GM20000 (cell line): ENCODE measurements at regions not wholly inside any gene's neighbourhood (a gene's known extent, or its start where the extent isn't known, plus 50 kb on each side); places are given as distances from the start of the nearest gene placed in this dataset.

Experiments used
- DNase-seq: peaks from one replicate; pipeline ENCODE4 v3.0.0; 2012; ENCODE audit warnings: low spot score
- TF ChIP-seq, protein P1 (sequence below): IDR thresholded peaks from 2 replicates; pipeline ENCODE4 v1.5.1; 2012; ENCODE audit warnings: mild to moderate bottlenecking, control low read depth; ENCODE audit errors: extremely low read depth, missing control alignments

DNA sequence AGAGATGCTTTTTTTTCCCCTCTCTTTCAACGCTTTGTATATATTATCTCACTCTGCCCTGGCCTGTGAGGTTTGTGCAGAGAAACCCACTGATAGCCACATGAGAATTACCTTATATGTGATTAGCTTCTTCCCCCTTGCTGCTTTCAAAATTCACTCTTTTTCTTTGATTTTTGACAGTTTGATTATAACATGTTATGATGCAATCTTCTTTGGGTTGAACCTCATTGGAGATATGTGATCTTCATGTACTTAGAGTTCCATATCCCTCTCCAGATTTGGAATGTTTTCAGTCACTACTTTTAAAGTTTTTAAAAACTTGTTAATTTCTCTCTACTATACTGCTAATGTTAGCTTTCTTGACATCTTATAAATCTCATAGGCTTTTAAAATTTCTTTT, 479.5 kb upstream of the AGA start:
- DNase-seq = no peak
- TF ChIP-seq, protein P1, sequence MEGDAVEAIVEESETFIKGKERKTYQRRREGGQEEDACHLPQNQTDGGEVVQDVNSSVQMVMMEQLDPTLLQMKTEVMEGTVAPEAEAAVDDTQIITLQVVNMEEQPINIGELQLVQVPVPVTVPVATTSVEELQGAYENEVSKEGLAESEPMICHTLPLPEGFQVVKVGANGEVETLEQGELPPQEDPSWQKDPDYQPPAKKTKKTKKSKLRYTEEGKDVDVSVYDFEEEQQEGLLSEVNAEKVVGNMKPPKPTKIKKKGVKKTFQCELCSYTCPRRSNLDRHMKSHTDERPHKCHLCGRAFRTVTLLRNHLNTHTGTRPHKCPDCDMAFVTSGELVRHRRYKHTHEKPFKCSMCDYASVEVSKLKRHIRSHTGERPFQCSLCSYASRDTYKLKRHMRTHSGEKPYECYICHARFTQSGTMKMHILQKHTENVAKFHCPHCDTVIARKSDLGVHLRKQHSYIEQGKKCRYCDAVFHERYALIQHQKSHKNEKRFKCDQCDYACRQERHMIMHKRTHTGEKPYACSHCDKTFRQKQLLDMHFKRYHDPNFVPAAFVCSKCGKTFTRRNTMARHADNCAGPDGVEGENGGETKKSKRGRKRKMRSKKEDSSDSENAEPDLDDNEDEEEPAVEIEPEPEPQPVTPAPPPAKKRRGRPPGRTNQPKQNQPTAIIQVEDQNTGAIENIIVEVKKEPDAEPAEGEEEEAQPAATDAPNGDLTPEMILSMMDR = no peak

DNA sequence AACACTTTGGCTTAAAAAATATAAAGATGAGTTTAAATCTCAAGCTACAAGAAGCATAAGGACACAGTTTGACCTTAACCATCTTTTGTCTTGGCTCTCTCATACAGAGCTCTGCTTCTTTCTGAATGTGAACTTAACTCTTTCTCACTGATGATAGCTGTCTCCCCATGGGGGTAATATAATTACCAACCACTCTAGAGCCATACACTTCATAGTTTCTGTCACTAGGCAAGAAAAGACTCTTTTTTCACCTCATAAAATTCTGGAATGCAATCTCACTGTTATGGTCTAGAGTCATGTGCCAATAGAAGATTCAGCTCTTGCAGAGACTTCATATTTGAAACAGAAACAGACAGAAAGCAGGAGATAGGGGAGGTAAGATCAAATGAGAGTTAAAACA, 481.7 kb upstream of the AGA start:
- no peak for DNase-seq
- TF ChIP-seq, protein P1 = no peak

DNA sequence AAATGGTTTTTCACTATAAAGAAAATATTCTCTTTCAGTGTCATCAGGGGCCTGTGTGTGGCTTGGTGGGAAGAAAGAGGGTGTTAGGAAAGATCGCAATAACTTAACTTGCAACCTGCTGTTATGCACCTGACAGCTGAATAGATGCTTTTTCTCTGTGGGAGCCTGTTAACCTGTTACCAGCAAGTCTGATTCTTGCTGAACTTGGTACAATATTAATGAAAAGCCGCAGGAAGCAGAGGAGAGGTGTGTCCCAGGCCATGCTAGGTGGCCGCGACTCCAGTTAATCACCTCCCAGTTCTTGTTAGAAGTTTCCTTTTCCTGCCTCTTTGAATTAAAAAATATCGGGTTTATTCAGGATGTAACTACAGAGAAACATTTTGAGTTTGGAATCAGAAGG, 494.8 kb upstream of the AGA start:
- TF ChIP-seq, protein P1 = no peak
- no peak for DNase-seq

DNA sequence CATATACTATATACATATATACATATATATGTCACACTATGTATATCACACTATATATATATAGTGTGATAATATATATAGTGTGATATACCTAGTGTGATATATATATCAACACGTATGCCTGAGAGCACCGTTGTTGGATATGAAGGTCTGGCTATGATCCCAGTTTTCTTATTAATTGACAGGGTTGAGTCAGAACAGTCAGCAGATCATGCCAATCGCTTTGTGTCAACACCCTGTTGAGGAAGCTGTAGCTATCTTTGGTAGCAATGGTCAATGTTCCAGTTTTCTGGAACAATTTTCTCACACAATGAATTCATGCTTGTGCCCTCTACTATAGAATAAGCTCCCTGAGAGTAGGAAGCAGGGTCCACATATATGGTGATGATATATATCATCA, 496.0 kb upstream of the AGA start:
- DNase-seq = no peak
- TF ChIP-seq, protein P1 = no peak

DNA sequence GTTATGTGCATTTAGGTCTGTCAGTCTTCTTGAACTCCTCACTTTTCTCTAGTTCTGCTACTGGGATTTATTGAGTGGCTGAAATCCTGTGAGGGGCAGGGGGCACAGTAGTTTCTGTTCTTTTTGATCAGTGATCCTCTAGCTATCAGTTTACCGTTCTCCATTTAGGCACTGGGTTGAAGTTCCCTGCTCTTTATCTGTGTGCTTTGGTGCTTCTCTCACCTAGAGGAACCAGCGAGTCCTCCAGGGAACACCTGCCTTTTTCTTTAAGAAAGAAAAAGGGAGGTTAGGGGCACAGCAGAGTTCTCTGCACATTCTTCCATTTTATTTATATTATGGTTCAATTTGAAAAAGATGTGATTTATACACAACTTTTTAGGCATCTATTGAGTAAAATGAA, 503.0 kb upstream of the AGA start:
- DNase-seq = no peak
- TF ChIP-seq, protein P1 = no peak

DNA sequence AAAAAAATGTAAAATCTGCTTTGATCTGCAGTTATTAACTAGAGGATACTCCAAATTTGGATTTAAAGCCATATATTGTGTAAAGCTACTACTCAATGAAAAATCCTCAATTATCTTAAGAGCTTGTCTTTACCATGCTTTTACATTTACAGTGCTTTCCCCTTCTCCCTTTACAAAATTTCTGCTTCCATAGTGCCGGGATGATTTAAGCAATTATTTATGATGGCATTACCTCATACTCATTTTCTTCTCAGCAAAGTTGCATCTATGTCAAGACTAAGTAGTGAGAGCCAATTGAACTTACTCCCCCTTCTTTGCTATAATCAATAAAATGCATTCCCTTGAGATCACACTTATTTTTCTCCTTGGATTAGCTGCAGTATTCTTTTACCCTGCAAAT, 505.4 kb upstream of the AGA start:
- no peak for DNase-seq
- TF ChIP-seq, protein P1 = no peak

DNA sequence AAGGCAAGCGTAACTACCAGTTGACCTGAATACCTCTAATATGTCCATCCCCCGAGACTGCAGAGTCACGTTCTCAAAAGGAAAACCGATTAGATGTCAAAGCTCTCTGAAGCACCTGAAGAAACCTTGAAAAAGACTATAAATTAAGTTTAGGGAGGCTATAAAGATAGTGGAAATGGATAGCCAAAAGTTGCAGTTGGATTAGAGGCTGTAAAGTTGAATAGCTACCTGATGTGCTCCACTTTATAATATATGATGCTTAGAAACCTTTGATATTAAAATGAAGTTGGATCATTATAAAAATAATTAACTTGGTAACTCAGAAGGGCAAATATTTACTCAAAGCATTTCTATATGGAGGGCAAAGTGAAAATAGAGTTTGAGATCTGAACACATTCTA, 506.6 kb upstream of the AGA start:
- no peak for DNase-seq
- TF ChIP-seq, protein P1 = no peak

DNA sequence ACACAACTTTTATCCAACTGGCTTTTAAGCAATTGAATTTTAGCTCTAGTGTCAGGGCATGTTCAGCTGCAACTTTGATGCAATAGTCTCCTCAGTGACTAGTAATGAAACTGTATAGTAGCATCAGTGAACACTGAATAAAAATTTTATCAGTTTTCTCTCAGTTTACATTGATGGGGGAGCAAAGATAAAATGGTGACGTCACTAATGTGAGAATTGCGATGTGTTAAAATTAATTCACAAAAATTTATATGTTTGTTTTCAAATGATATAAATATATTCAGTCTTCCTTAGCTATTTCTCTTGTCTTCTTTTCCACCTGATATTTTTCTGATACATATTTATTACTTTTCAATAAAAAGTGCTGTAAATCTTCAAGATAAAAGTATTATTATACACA, 508.8 kb upstream of the AGA start:
- TF ChIP-seq, protein P1 = no peak

More for the DNA sequence above, 508.8 kb upstream of the AGA start:
- no peak for DNase-seq
